ENCODE measurements at regions not wholly inside any gene's neighbourhood (a gene's known extent, or its start where the extent isn't known, plus 50 kb on each side); places are given as distances from the start of the nearest gene placed in this dataset.

GRCh38 chrX:45329217-45329616 is 128.5 kb upstream of the DIPK2B start:
- ATAC-seq (no peak), FAIRE-seq (no peak), DNase-seq (ENCODE audit: low read depth in 1 of 2, low spot score in 1 of 2) (no peak)
- H3K4me2 ChIP-seq = no peak overlapping the region
- POLR2A ChIA-PET = no interaction called here
- no peak overlapping the region for H3K27ac ChIP-seq
- no peak overlapping the region for H3K4me3 ChIP-seq
- no peaks in the 10 kb centered on the region for H3K4me1 ChIP-seq
- H3K9me3 ChIP-seq = peaks cover 5% of the 10 kb centered on the region; the same call in 1 of the 3 replicates
- WGBS (ENCODE audit: missing lambda C conversion rate) = 77% methylated on average over 1 of the region's 1 CpG
- TF ChIP-seq POLR2A (IDR thresholded peaks at IDR 0.05; ENCODE audit: low read length) (no peak), ZNF302 (CRISPR knock-in tag; IDR thresholded peaks at IDR 0.05) (no peak), TP53 (CRISPR knock-in tag; IDR thresholded peaks at IDR 0.05) (no peak), CHD4 (IDR thresholded peaks at IDR 0.05; ENCODE audit: borderline replicate concordance) (no peak)
- CTCF ChIA-PET = no interaction called here

GRCh38 chrX:45324941-45325340 is 124.3 kb upstream of the DIPK2B start:
- ChIA-PET POLR2A (no interaction called here), CTCF (interaction anchor here (0.7 to 1.5 kb wide), 4 partner anchors 49 to 500 kb away, joined by 3 to 5 read pairs (median 4); no protein-coding TSS in a partner anchor)
- no peak overlapping the region for H3K4me2 ChIP-seq
- peak overlapping the region in 1 of 2 experiments; percentile 68; a peak in 1 of 6 replicates for H3K27ac ChIP-seq
- H3K9me3 ChIP-seq = peaks cover 7% of the 10 kb centered on the region; the same call in 1 of the 3 replicates
- FAIRE-seq (no peak), ATAC-seq (no peak), DNase-seq (ENCODE audit: low read depth in 1 of 2, low spot score in 1 of 2) (no peak)
- H3K4me1 ChIP-seq = peaks cover 12% of the 10 kb centered on the region
- TF ChIP-seq NFE2L2 (conservative IDR thresholded peaks at IDR 0.05; ENCODE audit: low read length) (no peak), BCL3 (IDR thresholded peaks at IDR 0.05) (no peak), ATOH8 (CRISPR knock-in tag; IDR thresholded peaks at IDR 0.05; ENCODE audit: low read depth) (no peak), KDM5A (IDR thresholded peaks at IDR 0.05) (no peak), KDM1A (IDR thresholded peaks at IDR 0.05; ENCODE audit: low read depth) (no peak), ZFP36 (IDR thresholded peaks at IDR 0.05; ENCODE audit: borderline replicate concordance, partially characterized antibody) (no peak), ZC3H11A (IDR thresholded peaks at IDR 0.05) (no peak), HOXB5 (CRISPR knock-in tag; IDR thresholded peaks at IDR 0.05) (no peak), CHD4 (IDR thresholded peaks at IDR 0.05; ENCODE audit: borderline replicate concordance) (no peak), HDAC2 (IDR thresholded peaks at IDR 0.05) (no peak), ELK1 (IDR thresholded peaks at IDR 0.05; ENCODE audit: low read depth, low read length) (no peak), MAZ (IDR thresholded peaks at IDR 0.05; ENCODE audit: borderline replicate concordance, low read depth, low read length) (no peak)
- WGBS (ENCODE audit: missing lambda C conversion rate) = 98% methylated on average over 3 of the region's 3 CpGs
- no peak overlapping the region for H3K4me3 ChIP-seq

- no peak overlapping the region; the same call in 2 of the 3 replicates for H3K4me2 ChIP-seq
- TF ChIP-seq CTCF (IDR thresholded peaks at IDR 0.05) (no peak), RCOR1 (IDR thresholded peaks at IDR 0.05; ENCODE audit: low read depth, low read length) (no peak), KDM5A (IDR thresholded peaks at IDR 0.05) (no peak), REST (IDR thresholded peaks at IDR 0.05) (no peak), BCL3 (IDR thresholded peaks at IDR 0.05) (no peak), ELK1 (IDR thresholded peaks at IDR 0.05; ENCODE audit: low read depth, low read length) (no peak), GATA3 (IDR thresholded peaks at IDR 0.05; ENCODE audit: borderline replicate concordance) (no peak), NR3C1 (IDR thresholded peaks at IDR 0.05) (no peak), MAZ (IDR thresholded peaks at IDR 0.05; ENCODE audit: borderline replicate concordance, low read depth, low read length) (no peak), CHD4 (IDR thresholded peaks at IDR 0.05; ENCODE audit: borderline replicate concordance) (no peak), RAD21 (conservative IDR thresholded peaks at IDR 0.05 in 1 of 2, IDR thresholded peaks at IDR 0.05 in 1 of 2) (no peak)
These were observed 122.7 kb upstream of the DIPK2B start for GRCh38 chrX:45323387-45323786.

More at GRCh38 chrX:45323387-45323786, 122.7 kb upstream of the DIPK2B start:
- peak overlapping the region; percentile 80 to 87 for H3K27ac ChIP-seq
- POLR2A ChIA-PET = interaction anchor here (1.3 to 1.6 kb wide), 2 partner anchors 156 to 1085 kb away, joined by 3 to 5 read pairs; no protein-coding TSS in a partner anchor
- DNase-seq (ENCODE audit: low read depth in 1 of 2, low spot score in 1 of 2) (no peak), ATAC-seq (no peak), FAIRE-seq (no peak)
- CTCF ChIA-PET = interaction anchor here (0.5 to 3.3 kb wide), 16 partner anchors 19 to 1365 kb away, joined by 3 to 20 read pairs (median 6); no protein-coding TSS in a partner anchor
- peaks cover 12% of the 10 kb centered on the region for H3K4me1 ChIP-seq
- H3K4me3 ChIP-seq = no peak overlapping the region
- 100% methylated on average over 3 of the region's 3 CpGs for whole genome bisulfite sequencing (ENCODE audit: missing lambda C conversion rate)
- H3K9me3 ChIP-seq = peaks cover 7% of the 10 kb centered on the region; the same call in 1 of the 3 replicates
